H9 (cell line): ENCODE measurements at regions not wholly inside any gene's neighbourhood (a gene's known extent, or its start where the extent isn't known, plus 50 kb on each side); places are given as distances from the start of the nearest gene placed in this dataset.

ENCODE experiments used
- DNase-seq: peaks from one replicate; pipeline ENCODE4 v3.0.0-alpha.2; 2017
- H2AFZ ChIP-seq: one replicate; pipeline ENCODE4 v1.6.1; 2013; ENCODE audit warnings: mild to moderate bottlenecking, low read length, control low read depth, moderate library complexity
- H2AK5ac ChIP-seq: 2 replicates; pipeline ENCODE4 v1.6.1; 2013; ENCODE audit warnings: low read length, control low read depth, mixed read lengths; ENCODE audit not compliant: insufficient read length
- H2BK120ac ChIP-seq: one replicate; pipeline ENCODE4 v1.6.1; 2013; ENCODE audit warnings: low read depth, mild to moderate bottlenecking, low read length, control low read depth, inconsistent platforms; ENCODE audit not compliant: poor library complexity, severe bottlenecking
- H2BK12ac ChIP-seq: 2 replicates; pipeline ENCODE4 v1.6.1; 2013; ENCODE audit warnings: low read length, control low read depth, mixed read lengths, low read depth; ENCODE audit not compliant: insufficient read length
- H2BK15ac ChIP-seq: 2 replicates; pipeline ENCODE4 v1.6.1; 2013; ENCODE audit warnings: low read depth, low read length, control low read depth
- H2BK20ac ChIP-seq: one replicate; pipeline ENCODE4 v1.6.1; 2013; ENCODE audit warnings: low read depth, mild to moderate bottlenecking, low read length, control low read depth, inconsistent platforms; ENCODE audit not compliant: poor library complexity, severe bottlenecking
- H2BK5ac ChIP-seq: 2 replicates; pipeline ENCODE4 v1.6.1; 2013; ENCODE audit warnings: low read length, control low read depth, mixed read lengths; ENCODE audit not compliant: insufficient read length
- H3K14ac ChIP-seq: 2 replicates; pipeline ENCODE4 v1.6.1; 2013; ENCODE audit warnings: low read length, control low read depth; ENCODE audit not compliant: insufficient read depth
- H3K18ac ChIP-seq: 2 replicates; pipeline ENCODE4 v1.6.1; 2013; ENCODE audit warnings: low read depth, mild to moderate bottlenecking, mixed read lengths, low read length, control low read depth; ENCODE audit not compliant: insufficient read length
- H3K23ac ChIP-seq: 2 replicates; pipeline ENCODE4 v1.6.1; 2013; ENCODE audit warnings: low read length, control low read depth, mixed read lengths, low read depth; ENCODE audit not compliant: insufficient read length
- H3K23me2 ChIP-seq: 2 replicates; pipeline ENCODE4 v1.6.1; 2013; ENCODE audit warnings: low read depth, mild to moderate bottlenecking, mixed read lengths, low read length, control low read depth; ENCODE audit not compliant: insufficient read length, poor library complexity, severe bottlenecking
- H3K27ac ChIP-seq: 2 replicates; pipeline ENCODE4 v1.5.1; 2013; ENCODE audit warnings: low read length, control low read depth, mixed read lengths, low read depth; ENCODE audit not compliant: insufficient read length
- H3K27me3 ChIP-seq: 2 replicates; pipeline ENCODE4 v1.6.1; 2013; ENCODE audit warnings: low read length, control low read depth, inconsistent platforms; ENCODE audit not compliant: insufficient read depth
- H3K4ac ChIP-seq: 2 replicates; pipeline ENCODE4 v1.6.1; 2013; ENCODE audit warnings: low read depth, mild to moderate bottlenecking, control low read depth, inconsistent platforms, low read length, moderate library complexity
- H3K4me1 ChIP-seq: 2 replicates; pipeline ENCODE4 v1.6.1; 2013; ENCODE audit warnings: low read length, control low read depth, inconsistent platforms; ENCODE audit not compliant: insufficient read depth
- H3K4me2 ChIP-seq: 2 replicates; pipeline ENCODE4 v1.6.1; 2013; ENCODE audit warnings: low read length, control low read depth, mixed read lengths; ENCODE audit not compliant: insufficient read length, insufficient read depth
- H3K56ac ChIP-seq: 2 replicates; pipeline ENCODE4 v1.6.1; 2013; ENCODE audit warnings: low read depth, mild to moderate bottlenecking, mixed read lengths, low read length, control low read depth; ENCODE audit not compliant: insufficient read length
- H3K79me1 ChIP-seq: 2 replicates; pipeline ENCODE4 v1.6.1; 2013; ENCODE audit warnings: low read depth, mild to moderate bottlenecking, moderate library complexity, low read length, control low read depth, inconsistent platforms; ENCODE audit not compliant: insufficient read depth, poor library complexity, severe bottlenecking
- H3K79me2 ChIP-seq: 2 replicates; pipeline ENCODE4 v1.6.1; 2013; ENCODE audit warnings: low read length, control low read depth, inconsistent platforms; ENCODE audit not compliant: insufficient read depth
- H3K9ac ChIP-seq: 2 replicates; pipeline ENCODE4 v1.6.1; 2013; ENCODE audit warnings: low read length, control low read depth, mixed read lengths; ENCODE audit not compliant: insufficient read length; ENCODE audit errors: extremely low read depth
- H3K9me3 ChIP-seq: one replicate; pipeline ENCODE4 v1.6.1; 2013; ENCODE audit warnings: low read depth, low read length, inconsistent platforms; ENCODE audit not compliant: control insufficient read depth
- H3T11ph ChIP-seq: one replicate; pipeline ENCODE4 v1.6.1; 2013; ENCODE audit warnings: mild to moderate bottlenecking, low read length, control low read depth, inconsistent platforms
- H4K20me1 ChIP-seq: one replicate; pipeline ENCODE4 v1.6.1; 2013; ENCODE audit not compliant: control insufficient read depth, insufficient read length, insufficient read depth
- H4K5ac ChIP-seq: 2 replicates; pipeline ENCODE4 v1.6.1; 2013; ENCODE audit warnings: low read depth, mild to moderate bottlenecking, mixed read lengths, low read length, control low read depth; ENCODE audit not compliant: insufficient read length
- H4K8ac ChIP-seq: replicated peaks from 2 replicates; pipeline ENCODE4 v1.6.1; 2013; ENCODE audit warnings: low read length, control low read depth, mixed read lengths, low read depth; ENCODE audit not compliant: insufficient read length
- H4K91ac ChIP-seq: 2 replicates; pipeline ENCODE4 v1.6.1; 2013; ENCODE audit warnings: low read depth, mild to moderate bottlenecking, moderate library complexity, mixed read lengths, low read length, control low read depth; ENCODE audit not compliant: insufficient read length
- H3K27ac Mint-ChIP-seq, 3 experiments: 2 replicates in 2 of 3; 3 replicates in 1 of 3; pipeline ENCODE4 v1.8.0; 2020 to 2021; ENCODE audit warnings: mixed read lengths in 3 of 3, mild to moderate bottlenecking in 1 of 3, moderate library complexity in 1 of 3
- H3K27me3 Mint-ChIP-seq: 2 replicates; pipeline ENCODE4 v1.8.0; 2021; ENCODE audit warnings: low read depth, mild to moderate bottlenecking, moderate library complexity, mixed read lengths
- H3K36me3 Mint-ChIP-seq, 3 experiments: 2 replicates in 2 of 3; 3 replicates in 1 of 3; pipeline ENCODE4 v1.8.0; 2020 to 2021; ENCODE audit warnings: low read depth in 3 of 3, mixed read lengths in 3 of 3; ENCODE audit not compliant: insufficient read depth in 1 of 3
- H3K4me1 Mint-ChIP-seq, 2 experiments: 2 replicates each; pipeline ENCODE4 v1.8.0; 2020; ENCODE audit warnings: mixed read lengths in 2 of 2
- H3K4me3 Mint-ChIP-seq, 2 experiments: 2 replicates in 1 of 2; 3 replicates in 1 of 2; pipeline ENCODE4 v1.8.0; 2020 to 2021; ENCODE audit warnings: mild to moderate bottlenecking in 2 of 2, mixed read lengths in 2 of 2, moderate library complexity in 1 of 2
- H3K9me3 Mint-ChIP-seq, 2 experiments: 2 replicates in 1 of 2; 3 replicates in 1 of 2; pipeline ENCODE4 v1.8.0; 2020; ENCODE audit warnings: mild to moderate bottlenecking in 2 of 2, mixed read lengths in 2 of 2, moderate library complexity in 1 of 2
- CTCF ChIP-seq: fragments of 200-600 bp; sonication (generic); conservative IDR thresholded peaks from 3 replicates; pipeline ENCODE4 v1.8.0; 2021; ENCODE audit warnings: antibody characterized with exemption, mild to moderate bottlenecking
- WGBS: extraction: QIAGEN DNeasy Blood & Tissue Kit; methylation state at CpG from one replicate; pipeline ENCODE4 v1.1.7; 2013; ENCODE audit warnings: missing lambda C conversion rate, low lambda C conversion rate, mixed read lengths; ENCODE audit not compliant: insufficient read length; ENCODE audit errors: extremely low coverage; 5-methylcytosine and 5-hydroxymethylcytosine counted together

GRCh38 chr4:150006197-150006596, 72.0 kb upstream of the DCLK2 start:
- TF ChIP-seq CTCF, result no peak
- Histone ChIP-seq H2AK5ac (no peak overlapping the region), H4K5ac (no peak overlapping the region), H3K79me2 (no peaks in the 10 kb centered on the region), H2AFZ (no peak overlapping the region), H3K18ac (no peak overlapping the region), H3K4me2 (no peak overlapping the region), H4K91ac (no peak overlapping the region), H2BK5ac (no peak overlapping the region), H3K4ac (no peak overlapping the region), H2BK120ac (no peak overlapping the region), H3K56ac (no peak overlapping the region), H3T11ph (no peak overlapping the region), H3K14ac (no peak overlapping the region), H3K23me2 (no peaks in the 10 kb centered on the region), H3K4me1 (no peaks in the 10 kb centered on the region; the same call in 1 of the 2 replicates), H3K27me3 (no peaks in the 10 kb centered on the region), H2BK12ac (no peak overlapping the region), H3K23ac (no peak overlapping the region), H4K20me1 (no peaks in the 10 kb centered on the region), H4K8ac (no peak overlapping the region), H3K27ac (no peak overlapping the region), H3K79me1 (no peaks in the 10 kb centered on the region), H3K9ac (no peak overlapping the region), H2BK15ac (no peak overlapping the region), H2BK20ac (no peak overlapping the region), H3K9me3 (no peaks in the 10 kb centered on the region)
- Mint-ChIP-seq H3K9me3 (no peaks in the 10 kb centered on the region), H3K36me3 (no peaks in the 10 kb centered on the region), H3K27me3 (peaks cover 1% of the 10 kb centered on the region; the same call in 1 of the 2 replicates), H3K4me1 (peaks cover 17% of the 10 kb centered on the region in 2 experiments), H3K27ac (no peak overlapping the region), H3K4me3 (no peak overlapping the region)
- no CpG with 5 or more reads among the region's 2 CpGs for WGBS
- no peak for DNase-seq
